Amygdala (tissue), 56 donors: ENCODE measurements at regions not wholly inside any gene's neighbourhood (a gene's known extent, or its start where the extent isn't known, plus 50 kb on each side); places are given as distances from the start of the nearest gene placed in this dataset.

ENCODE experiments used
- DNase-seq, 56 donors: peaks; one replicate each; lab custom pipeline; 2025; lab: John Stamatoyannopoulos, UW

GRCh38 chr13:29936051-29936813 is 85.8 kb upstream of the UBL3 start:
- DNase-seq = no peak

GRCh38 chr13:29935309-29935981 is 85.0 kb upstream of the UBL3 start:
- peak in 2 of 56 donors; percentile 17 to 29 for DNase-seq

GRCh38 chr13:29934531-29935308 is 84.3 kb upstream of the UBL3 start:
- DNase-seq = no peak

- DNase-seq = no peak
These were observed 83.0 kb upstream of the UBL3 start for GRCh38 chr13:29933401-29933800.

- DNase-seq = no peak
These were observed 81.3 kb upstream of the UBL3 start for GRCh38 chr13:29931696-29932095.

GRCh38 chr13:29929062-29929847 is 78.8 kb upstream of the UBL3 start:
- no peak for DNase-seq

- DNase-seq = no peak
These were observed 75.7 kb upstream of the UBL3 start for GRCh38 chr13:29926098-29926476.

GRCh38 chr13:29925457-29926097 is 75.2 kb upstream of the UBL3 start:
- peak in 20 of 56 donors; percentile 10 to 74 (median 26) for DNase-seq

GRCh38 chr13:29924482-29925350 is 74.3 kb upstream of the UBL3 start:
- no peak for DNase-seq

GRCh38 chr13:29923554-29924481 is 73.4 kb upstream of the UBL3 start:
- no peak for DNase-seq

- DNase-seq = no peak
These were observed 72.5 kb upstream of the UBL3 start for GRCh38 chr13:29922896-29923295.

- no peak for DNase-seq
These were observed 71.9 kb upstream of the UBL3 start for GRCh38 chr13:29922281-29922821.

GRCh38 chr13:29921542-29921941 is 71.1 kb upstream of the UBL3 start:
- DNase-seq = no peak

GRCh38 chr13:29920025-29920643 is 69.7 kb upstream of the UBL3 start:
- DNase-seq = no peak

- no peak for DNase-seq
These were observed 68.4 kb upstream of the UBL3 start for GRCh38 chr13:29918845-29919244.

- no peak for DNase-seq
These were observed 67.2 kb upstream of the UBL3 start for GRCh38 chr13:29917650-29918049.

GRCh38 chr13:29914581-29914980 is 64.2 kb upstream of the UBL3 start:
- DNase-seq = no peak
